ENCODE measurements at regions not wholly inside any gene's neighbourhood (a gene's known extent, or its start where the extent isn't known, plus 50 kb on each side); places are given as distances from the start of the nearest gene placed in this dataset.

DNA sequence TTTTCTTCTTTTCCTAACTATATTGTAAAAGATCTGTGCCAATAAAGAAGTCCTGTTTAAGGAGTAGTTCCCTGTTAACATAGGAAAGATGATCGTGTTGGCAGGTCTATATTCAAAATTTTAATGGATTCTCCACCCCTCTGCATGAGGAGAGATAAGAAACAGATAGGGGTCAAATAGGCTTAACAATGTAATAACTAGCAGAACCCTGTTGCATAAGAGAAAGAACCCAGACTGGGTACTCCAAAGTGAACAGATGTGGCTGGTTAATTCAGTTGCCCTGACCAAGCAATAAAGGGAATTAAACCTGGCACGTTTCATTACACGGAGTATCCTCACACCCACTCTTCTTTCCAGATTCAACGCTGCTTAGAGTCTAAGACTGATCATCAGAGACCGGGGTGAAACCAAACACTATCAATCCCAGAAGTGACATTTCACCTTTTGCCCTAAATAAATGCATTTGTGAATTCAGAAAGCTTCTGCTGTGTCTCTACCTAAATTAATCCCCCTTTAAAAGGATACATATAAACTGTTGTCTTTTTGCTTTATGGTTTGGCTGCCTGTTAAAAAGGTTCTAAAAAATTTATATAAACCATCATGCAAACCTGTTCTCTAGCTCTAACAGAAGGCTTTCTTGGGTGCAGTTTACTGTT is 1276.9 kb upstream of the WWC1 start:
- TF ChIP-seq CTCF (IDR thresholded peaks at IDR 0.05; ENCODE audit: insufficient read depth, low read length, poor library complexity, severe bottlenecking) (no peak), EZH2phosphoT487 (conservative IDR thresholded peaks at IDR 0.05; ENCODE audit: low read length) (no peak)

All from SU-DHL-6 (cell line).